Tibial nerve (tissue), 4 donors: ENCODE measurements at regions not wholly inside any gene's neighbourhood (a gene's known extent, or its start where the extent isn't known, plus 50 kb on each side); places are given as distances from the start of the nearest gene placed in this dataset.

Experiments
- CTCF ChIP-seq, 5 experiments: fragments of 200-600 bp in 3 of 5; fragments of 450-650 bp in 2 of 5; sonication (generic) in 3 of 5; IDR thresholded peaks; one replicate each; pipeline ENCODE4 v1.5.1; 2016 to 2019; ENCODE audit warnings: antibody characterized with exemption in 5 of 5, mild to moderate bottlenecking in 3 of 5, moderate library complexity in 2 of 5
- EP300 ChIP-seq, 2 donors: sonication (generic); formaldehyde crosslinking; IDR thresholded peaks; one replicate each; pipeline ENCODE4 v1.6.1; 2017; ENCODE audit warnings: antibody characterized with exemption in 2 of 2, mild to moderate bottlenecking in 1 of 2

DNA sequence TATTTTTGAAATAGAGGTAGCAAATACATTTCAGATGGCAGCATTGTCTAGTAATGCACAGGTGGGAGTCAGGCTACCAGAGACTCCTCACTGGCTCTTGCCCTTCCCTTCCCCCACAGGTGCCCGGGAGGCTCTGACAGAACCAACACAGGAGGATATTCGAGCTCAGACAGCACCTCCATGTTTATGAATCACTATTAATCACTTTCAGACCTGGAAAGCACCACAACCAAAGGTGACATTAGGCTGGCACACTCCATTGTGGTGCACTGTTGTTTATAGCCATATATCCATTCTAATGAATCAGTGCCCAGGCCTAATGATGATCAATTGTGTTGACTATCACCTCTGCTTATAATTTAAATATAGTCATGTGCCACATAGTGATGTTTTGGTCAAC, 107.8 kb upstream of the NAMPT start:
- no peak for TF ChIP-seq CTCF (IDR thresholded peaks at IDR 0.05)
- TF ChIP-seq EP300 (IDR thresholded peaks at IDR 0.05) = no peak
